ENCODE measurements at regions not wholly inside any gene's neighbourhood (a gene's known extent, or its start where the extent isn't known, plus 50 kb on each side); places are given as distances from the start of the nearest gene placed in this dataset.

DNA sequence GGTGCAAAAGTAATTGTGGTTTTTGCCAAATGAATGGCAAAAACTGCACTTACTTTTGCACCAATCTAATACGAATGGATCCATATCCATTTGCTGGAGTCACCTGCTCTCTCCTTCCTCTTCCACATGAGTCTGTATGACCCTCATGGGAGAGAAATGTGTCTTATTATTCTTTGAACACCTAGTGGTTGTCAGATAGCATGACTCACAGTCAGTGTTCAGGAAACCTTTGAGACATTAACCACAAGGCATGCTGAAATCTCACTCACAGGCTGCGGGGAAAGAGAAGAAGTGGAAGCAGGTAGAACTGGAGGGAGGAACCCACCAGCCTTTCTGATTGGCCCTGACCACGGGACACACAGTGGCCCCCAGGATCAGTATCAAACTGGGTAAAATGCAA is 222.8 kb upstream of the KLF4 start:
- H3K4me2 ChIP-seq (ENCODE audit: low read length) = no peak overlapping the region
- no peaks in the 10 kb centered on the region for H3K27me3 ChIP-seq (ENCODE audit: control insufficient read depth, insufficient read depth, low read length)
- no peak overlapping the region for H3K9ac ChIP-seq (ENCODE audit: low read depth, low read length)
- no peaks in the 10 kb centered on the region for H3K36me3 ChIP-seq (ENCODE audit: insufficient read depth, low read length)
- H3K9me3 ChIP-seq (replicated peaks; ENCODE audit: low read length) = no peaks in the 10 kb centered on the region
- H3K4me1 ChIP-seq (ENCODE audit: control insufficient read depth, insufficient read depth, low read length) = peaks cover 38% of the 10 kb centered on the region
- H3K4me3 ChIP-seq (ENCODE audit: low read length) = no peak overlapping the region

DNA sequence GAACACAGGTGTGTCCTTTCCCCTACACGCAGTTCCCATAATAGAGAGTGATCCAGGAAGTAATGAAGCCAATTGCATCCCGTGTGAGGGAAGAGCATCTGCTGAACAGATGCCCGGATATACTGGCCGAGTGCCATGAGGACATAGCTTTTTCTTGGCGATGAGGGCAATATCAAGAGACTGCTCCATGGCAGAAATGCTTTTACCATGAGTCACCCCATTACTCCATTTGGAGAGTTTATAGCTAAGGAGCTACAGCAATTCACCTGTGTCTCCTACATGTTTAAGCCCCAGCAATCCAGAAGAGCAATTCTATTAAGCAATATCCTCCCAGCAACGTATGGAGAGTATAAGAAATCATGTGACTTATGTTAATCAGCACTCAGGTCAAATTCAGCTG is 222.0 kb upstream of the KLF4 start:
- no peaks in the 10 kb centered on the region for H3K9me3 ChIP-seq (replicated peaks; ENCODE audit: low read length)
- no peak overlapping the region for H3K9ac ChIP-seq (ENCODE audit: low read depth, low read length)
- no peaks in the 10 kb centered on the region for H3K27me3 ChIP-seq (ENCODE audit: control insufficient read depth, insufficient read depth, low read length)
- no peak overlapping the region for H3K4me3 ChIP-seq (ENCODE audit: low read length)
- H3K36me3 ChIP-seq (ENCODE audit: insufficient read depth, low read length) = no peaks in the 10 kb centered on the region
- peak overlapping the region; percentile 6 for H3K4me2 ChIP-seq (ENCODE audit: low read length)
- H3K4me1 ChIP-seq (ENCODE audit: control insufficient read depth, insufficient read depth, low read length) = peaks cover 47% of the 10 kb centered on the region

DNA sequence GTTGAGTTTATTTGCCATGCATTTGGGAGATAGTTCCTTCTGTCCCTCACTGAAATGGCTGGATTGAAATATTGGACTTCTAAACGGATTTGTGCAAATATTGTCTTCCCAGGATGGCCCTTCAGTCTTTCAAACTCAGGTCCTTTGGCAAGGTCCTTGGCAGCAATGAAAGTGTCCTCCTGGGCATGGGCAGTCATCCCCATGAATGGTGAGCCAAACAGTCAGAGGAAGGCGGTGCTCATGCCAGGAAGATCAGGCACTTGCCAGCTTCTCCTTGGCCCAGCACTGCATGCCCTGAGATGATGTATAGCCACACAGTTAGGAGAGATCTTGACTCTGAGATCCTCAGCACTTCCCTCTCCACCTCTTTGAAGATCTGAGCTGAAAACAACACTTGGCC is 221.4 kb upstream of the KLF4 start:
- Histone ChIP-seq H3K4me3 (ENCODE audit: low read length) (no peak overlapping the region), H3K9me3 (replicated peaks; ENCODE audit: low read length) (no peaks in the 10 kb centered on the region), H3K9ac (ENCODE audit: low read depth, low read length) (no peak overlapping the region), H3K27me3 (ENCODE audit: control insufficient read depth, insufficient read depth, low read length) (no peaks in the 10 kb centered on the region), H3K4me2 (ENCODE audit: low read length) (peak overlapping the region; percentile 6), H3K36me3 (ENCODE audit: insufficient read depth, low read length) (no peaks in the 10 kb centered on the region), H3K4me1 (ENCODE audit: control insufficient read depth, insufficient read depth, low read length) (peaks cover 50% of the 10 kb centered on the region)

DNA sequence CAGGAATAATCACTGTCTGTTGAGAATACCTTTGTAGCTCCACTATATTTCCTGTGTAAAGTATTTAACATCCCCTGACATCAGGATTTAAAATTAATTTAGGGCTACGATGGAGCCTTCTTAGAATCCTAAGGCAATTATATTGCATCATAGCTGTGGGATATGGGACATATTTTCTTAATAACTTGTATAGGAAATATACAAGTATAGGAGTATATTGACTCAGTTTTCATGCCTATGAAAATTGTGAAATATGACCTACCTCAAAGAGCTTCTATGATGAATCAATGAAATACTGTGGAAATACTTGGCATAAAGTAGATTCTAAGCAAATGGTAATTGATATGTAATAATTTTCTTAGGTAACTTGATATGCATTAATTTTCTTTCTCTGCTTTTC is 221.0 kb upstream of the KLF4 start:
- Histone ChIP-seq H3K4me2 (ENCODE audit: low read length) (peak overlapping the region; percentile 6), H3K4me1 (ENCODE audit: control insufficient read depth, insufficient read depth, low read length) (peaks cover 50% of the 10 kb centered on the region), H3K27me3 (ENCODE audit: control insufficient read depth, insufficient read depth, low read length) (no peaks in the 10 kb centered on the region)

DNA sequence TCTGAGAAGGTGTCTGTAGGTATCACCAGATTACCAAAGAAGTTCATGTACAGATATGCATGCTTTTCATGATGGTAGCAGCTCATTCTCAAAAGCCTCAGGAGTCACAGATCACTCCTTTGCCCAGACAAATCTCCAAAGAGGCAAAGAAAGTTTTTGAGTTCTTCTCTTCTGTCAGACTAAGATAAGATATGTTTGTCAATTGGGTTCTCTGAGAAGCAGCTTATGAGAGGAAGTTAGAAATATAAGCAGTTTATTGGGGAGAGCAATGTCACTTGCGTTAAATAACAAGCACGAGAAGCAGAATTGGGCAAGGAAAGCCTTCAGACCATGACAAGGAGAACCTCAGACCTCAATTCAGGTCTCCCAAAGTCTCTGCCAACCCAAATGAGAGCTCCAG is 219.2 kb upstream of the KLF4 start:
- Histone ChIP-seq H3K4me1 (ENCODE audit: control insufficient read depth, insufficient read depth, low read length) (peaks cover 50% of the 10 kb centered on the region), H3K27me3 (ENCODE audit: control insufficient read depth, insufficient read depth, low read length) (no peaks in the 10 kb centered on the region), H3K9ac (ENCODE audit: low read depth, low read length) (no peak overlapping the region), H3K4me3 (ENCODE audit: low read length) (no peak overlapping the region), H3K4me2 (ENCODE audit: low read length) (no peak overlapping the region), H3K36me3 (ENCODE audit: insufficient read depth, low read length) (no peaks in the 10 kb centered on the region), H3K9me3 (replicated peaks; ENCODE audit: low read length) (no peaks in the 10 kb centered on the region)

More for the DNA sequence above, 221.0 kb upstream of the KLF4 start:
- H3K9ac ChIP-seq (ENCODE audit: low read depth, low read length) = no peak overlapping the region
- H3K9me3 ChIP-seq (replicated peaks; ENCODE audit: low read length) = no peaks in the 10 kb centered on the region
- H3K36me3 ChIP-seq (ENCODE audit: insufficient read depth, low read length) = no peaks in the 10 kb centered on the region
- H3K4me3 ChIP-seq (ENCODE audit: low read length) = no peak overlapping the region

DNA sequence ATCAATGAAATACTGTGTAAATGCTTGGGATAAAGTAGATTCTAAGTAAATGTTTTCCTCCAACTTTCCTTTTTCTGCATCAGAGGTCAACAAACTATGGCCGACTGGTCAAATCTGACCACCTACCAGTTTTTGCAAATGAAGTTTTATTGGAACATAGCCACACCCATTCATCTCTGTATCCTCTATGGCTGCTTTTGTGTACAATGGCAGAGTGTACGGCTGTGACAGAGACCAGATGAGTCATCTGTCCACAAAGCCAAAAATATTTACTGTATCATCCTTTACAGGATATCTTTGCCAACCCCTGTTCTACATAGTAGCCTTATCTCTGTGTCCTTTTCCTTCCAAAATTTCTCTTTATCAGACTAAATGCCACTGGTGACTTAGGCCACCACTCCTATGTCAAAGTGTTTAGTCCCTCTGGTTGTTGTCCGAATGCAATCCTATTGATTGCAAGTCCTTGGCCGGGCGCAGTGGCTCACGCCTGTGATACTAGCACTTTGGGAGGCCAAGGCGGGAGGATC is 218.4 kb upstream of the KLF4 start:
- H3K9ac ChIP-seq (ENCODE audit: low read depth, low read length) = no peak overlapping the region
- H3K4me2 ChIP-seq (ENCODE audit: low read length) = peak overlapping the region; percentile 27
- H3K4me3 ChIP-seq (ENCODE audit: low read length) = no peak overlapping the region
- H3K9me3 ChIP-seq (replicated peaks; ENCODE audit: low read length) = no peaks in the 10 kb centered on the region
- no peaks in the 10 kb centered on the region for H3K36me3 ChIP-seq (ENCODE audit: insufficient read depth, low read length)
- H3K27me3 ChIP-seq (ENCODE audit: control insufficient read depth, insufficient read depth, low read length) = no peaks in the 10 kb centered on the region
- peaks cover 50% of the 10 kb centered on the region for H3K4me1 ChIP-seq (ENCODE audit: control insufficient read depth, insufficient read depth, low read length)

DNA sequence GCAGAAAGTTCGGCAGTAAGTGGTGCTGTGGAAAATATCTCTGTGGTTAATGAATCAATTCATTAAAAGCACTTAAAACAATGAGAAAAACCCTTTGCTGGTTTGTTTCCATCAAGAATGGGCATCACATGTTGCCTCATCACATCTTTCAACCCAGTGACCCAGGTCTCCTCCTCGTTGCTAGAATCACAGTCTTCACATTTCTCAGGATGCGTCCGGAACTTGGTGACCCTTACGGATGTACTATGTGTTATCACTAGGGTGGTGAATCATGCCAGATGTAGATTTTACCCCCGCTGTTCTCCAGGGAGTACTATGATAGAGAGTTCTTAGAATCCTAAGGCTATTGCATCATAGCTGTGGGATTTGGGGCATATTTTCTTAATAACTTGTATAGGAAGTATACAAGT is 217.9 kb upstream of the KLF4 start:
- H3K4me3 ChIP-seq (ENCODE audit: low read length) = no peak overlapping the region
- H3K4me2 ChIP-seq (ENCODE audit: low read length) = peak overlapping the region; percentile 27
- H3K27me3 ChIP-seq (ENCODE audit: control insufficient read depth, insufficient read depth, low read length) = no peaks in the 10 kb centered on the region
- H3K9me3 ChIP-seq (replicated peaks; ENCODE audit: low read length) = no peaks in the 10 kb centered on the region
- no peaks in the 10 kb centered on the region for H3K36me3 ChIP-seq (ENCODE audit: insufficient read depth, low read length)
- no peak overlapping the region for H3K9ac ChIP-seq (ENCODE audit: low read depth, low read length)
- peaks cover 46% of the 10 kb centered on the region for H3K4me1 ChIP-seq (ENCODE audit: control insufficient read depth, insufficient read depth, low read length)

DNA sequence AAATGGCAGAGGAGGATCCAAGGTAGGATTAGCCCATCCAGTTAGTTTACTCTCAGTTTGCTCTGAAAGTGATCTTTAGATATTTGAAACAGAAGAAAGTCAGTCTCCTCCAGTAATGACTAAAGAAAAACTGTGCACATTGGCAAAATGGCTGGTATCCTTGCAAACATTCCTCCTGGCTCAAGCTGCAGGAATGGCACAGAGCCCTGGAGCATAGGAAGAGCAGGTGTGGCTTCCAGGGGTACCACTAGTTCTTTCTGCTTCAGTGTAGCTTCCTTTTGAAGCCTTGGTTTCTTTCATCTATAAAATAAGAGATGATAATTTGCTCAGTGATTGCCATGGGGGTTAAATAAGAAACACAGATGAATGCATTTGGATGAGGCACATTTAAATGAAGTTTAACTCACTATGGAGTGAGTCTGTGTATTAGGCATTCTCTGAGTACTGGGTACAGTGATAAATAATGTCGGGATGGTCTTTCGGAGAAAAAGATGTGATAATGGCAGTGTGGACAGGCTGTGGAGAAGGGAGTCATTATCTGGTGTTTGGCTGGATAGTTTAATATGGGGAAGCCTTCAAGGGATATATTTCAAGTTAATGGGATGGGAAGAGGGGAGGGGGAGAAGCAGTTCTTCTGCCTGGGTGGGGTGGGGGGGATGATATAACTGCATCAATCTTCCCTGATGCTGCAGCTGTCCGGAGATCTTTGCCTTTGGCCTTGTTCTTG is 217.3 kb upstream of the KLF4 start:
- H3K4me1 ChIP-seq (ENCODE audit: control insufficient read depth, insufficient read depth, low read length) = peaks cover 40% of the 10 kb centered on the region
- H3K4me3 ChIP-seq (ENCODE audit: low read length) = no peak overlapping the region
- no peaks in the 10 kb centered on the region for H3K36me3 ChIP-seq (ENCODE audit: insufficient read depth, low read length)
- no peak overlapping the region for H3K4me2 ChIP-seq (ENCODE audit: low read length)
- H3K9ac ChIP-seq (ENCODE audit: low read depth, low read length) = peak overlapping the region; percentile 19
- H3K27me3 ChIP-seq (ENCODE audit: control insufficient read depth, insufficient read depth, low read length) = no peaks in the 10 kb centered on the region
- H3K9me3 ChIP-seq (replicated peaks; ENCODE audit: low read length) = no peaks in the 10 kb centered on the region

DNA sequence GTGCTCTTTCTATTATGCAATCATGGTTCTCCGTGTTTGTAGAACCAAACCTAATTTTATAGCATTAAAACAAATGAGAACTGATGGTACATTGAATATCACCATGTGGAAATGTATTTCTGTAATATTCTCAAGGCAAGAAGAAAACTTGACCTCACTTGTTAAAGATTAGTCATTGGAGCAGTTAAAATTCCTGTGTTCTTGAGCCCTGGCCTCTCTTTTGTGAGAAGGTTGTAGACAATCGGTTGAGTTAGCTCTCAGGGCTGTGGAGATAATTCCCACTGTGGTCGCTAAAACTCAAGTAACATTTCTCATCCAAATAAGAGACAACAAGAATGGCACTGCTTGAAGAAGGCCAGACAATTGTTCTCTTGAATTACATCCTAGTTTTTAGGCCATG is 216.0 kb upstream of the KLF4 start:
- Histone ChIP-seq H3K4me2 (ENCODE audit: low read length) (no peak overlapping the region), H3K36me3 (ENCODE audit: insufficient read depth, low read length) (no peaks in the 10 kb centered on the region), H3K9me3 (replicated peaks; ENCODE audit: low read length) (no peaks in the 10 kb centered on the region), H3K4me1 (ENCODE audit: control insufficient read depth, insufficient read depth, low read length) (peaks cover 27% of the 10 kb centered on the region), H3K27me3 (ENCODE audit: control insufficient read depth, insufficient read depth, low read length) (no peaks in the 10 kb centered on the region), H3K9ac (ENCODE audit: low read depth, low read length) (no peak overlapping the region), H3K4me3 (ENCODE audit: low read length) (no peak overlapping the region)

DNA sequence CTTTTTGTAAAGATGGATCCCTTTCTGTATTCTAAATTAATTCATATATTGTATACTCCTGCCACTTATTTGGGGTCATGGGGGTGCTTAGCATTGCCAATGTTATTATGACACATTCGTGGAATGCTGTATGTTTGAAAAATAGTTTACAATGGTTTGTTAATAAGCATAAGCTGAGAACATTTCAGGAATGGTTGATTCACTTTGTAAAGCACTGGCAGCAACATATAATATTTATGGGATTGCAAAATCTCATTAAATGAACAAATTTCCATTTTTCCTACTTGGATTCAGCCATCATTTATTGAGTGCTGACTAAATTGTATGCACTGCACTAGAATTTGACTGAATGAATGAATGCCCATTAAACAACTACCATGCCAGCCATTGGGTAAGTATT is 215.2 kb upstream of the KLF4 start:
- Histone ChIP-seq H3K27me3 (ENCODE audit: control insufficient read depth, insufficient read depth, low read length) (no peaks in the 10 kb centered on the region), H3K4me3 (ENCODE audit: low read length) (no peak overlapping the region), H3K36me3 (ENCODE audit: insufficient read depth, low read length) (no peaks in the 10 kb centered on the region), H3K9me3 (replicated peaks; ENCODE audit: low read length) (no peaks in the 10 kb centered on the region), H3K9ac (ENCODE audit: low read depth, low read length) (no peak overlapping the region), H3K4me1 (ENCODE audit: control insufficient read depth, insufficient read depth, low read length) (peaks cover 23% of the 10 kb centered on the region), H3K4me2 (ENCODE audit: low read length) (no peak overlapping the region)

DNA sequence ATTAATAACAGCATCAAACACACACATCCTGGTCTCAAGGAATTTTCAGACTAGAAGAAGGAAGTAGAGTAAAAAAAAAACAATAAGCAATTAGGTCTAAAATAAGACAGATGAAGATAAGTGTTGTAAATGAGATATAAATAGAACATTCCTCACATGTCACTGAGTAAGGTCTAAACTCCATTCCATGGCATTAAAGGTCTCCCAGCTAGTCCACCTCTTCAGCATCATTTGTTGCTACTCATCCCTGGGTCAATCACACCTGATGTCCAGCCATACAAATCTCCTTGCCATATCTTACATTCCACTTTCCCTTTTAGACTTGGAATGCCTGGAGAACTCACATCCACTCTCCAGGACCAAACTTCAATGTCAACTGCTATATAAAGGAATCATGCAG is 214.1 kb upstream of the KLF4 start:
- Histone ChIP-seq H3K36me3 (ENCODE audit: insufficient read depth, low read length) (no peaks in the 10 kb centered on the region), H3K27me3 (ENCODE audit: control insufficient read depth, insufficient read depth, low read length) (no peaks in the 10 kb centered on the region), H3K4me1 (ENCODE audit: control insufficient read depth, insufficient read depth, low read length) (peaks cover 22% of the 10 kb centered on the region), H3K9me3 (replicated peaks; ENCODE audit: low read length) (no peaks in the 10 kb centered on the region), H3K9ac (ENCODE audit: low read depth, low read length) (no peak overlapping the region), H3K4me3 (ENCODE audit: low read length) (no peak overlapping the region), H3K4me2 (ENCODE audit: low read length) (no peak overlapping the region)

DNA sequence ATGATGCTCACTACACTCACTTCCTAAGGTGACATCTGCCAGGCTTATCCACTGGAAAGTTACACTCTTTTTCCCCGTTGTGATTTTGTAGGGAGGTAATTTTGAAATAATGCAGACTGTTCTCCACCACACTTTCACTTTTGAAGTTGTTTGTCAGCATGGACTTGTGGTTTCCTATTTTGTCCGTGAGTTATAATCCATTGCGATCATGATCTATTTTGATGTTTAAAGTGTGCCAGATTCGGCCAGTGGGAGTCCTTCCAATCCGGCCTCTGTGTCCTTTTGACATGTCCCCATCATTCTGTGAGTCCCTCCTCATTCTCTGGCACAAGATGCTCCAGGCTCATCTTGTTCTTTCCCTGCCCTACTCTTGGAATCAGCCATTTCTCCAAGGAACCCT is 211.3 kb upstream of the KLF4 start:
- no peaks in the 10 kb centered on the region for H3K4me1 ChIP-seq (ENCODE audit: control insufficient read depth, insufficient read depth, low read length)
- peak overlapping the region; percentile 42 for H3K4me2 ChIP-seq (ENCODE audit: low read length)
- no peak overlapping the region for H3K4me3 ChIP-seq (ENCODE audit: low read length)
- H3K9me3 ChIP-seq (replicated peaks; ENCODE audit: low read length) = no peaks in the 10 kb centered on the region
- no peaks in the 10 kb centered on the region for H3K36me3 ChIP-seq (ENCODE audit: insufficient read depth, low read length)
- H3K9ac ChIP-seq (ENCODE audit: low read depth, low read length) = no peak overlapping the region
- no peaks in the 10 kb centered on the region for H3K27me3 ChIP-seq (ENCODE audit: control insufficient read depth, insufficient read depth, low read length)
